HepG2 (cell line): ENCODE measurements at regions not wholly inside any gene's neighbourhood (a gene's known extent, or its start where the extent isn't known, plus 50 kb on each side); places are given as distances from the start of the nearest gene placed in this dataset.

Experiments
- ATAC-seq: fragments of 200-7000 bp; cut with Tn5 transposase; 3 replicates; pipeline ENCODE4 v1.9.1; 2020; ENCODE audit warnings: mild to moderate bottlenecking, moderate library complexity
- BruUV-seq: library from RNA; stranded (reverse); fragments of 400-500 nt; replicated peaks from 2 replicates; lab custom pipeline; 2021; lab: Mats Ljungman, UMichigan
- CTCF ChIA-PET: fragments of 300-600 bp; formaldehyde crosslinking; extraction: SDS; loops from one replicate; lab custom pipeline; 2021; ENCODE audit warnings: low total read pairs, inconsistent platforms, low intra/inter-chr PET ratio; lab: Yijun Ruan, JAX
- POLR2A ChIA-PET: fragments of 350-600 bp; sonication (Branson Sonifier 250); formaldehyde crosslinking; loops from one replicate; lab custom pipeline; 2020; ENCODE audit warnings: antibody characterized with exemption, inconsistent platforms; lab: Yijun Ruan, JAX
- DNase-seq: peaks from one replicate; pipeline ENCODE4 v3.0.0-alpha.2; 2015; ENCODE audit warnings: low spot score
- FAIRE-seq: peaks from 3 replicates; lab custom pipeline; 2011; peaks lifted over from hg19 to GRCh38; lab: Jason Lieb, UNC
- H2AFZ ChIP-seq: one replicate; pipeline ENCODE4 v1.6.1; 2011; ENCODE audit warnings: low read length, inconsistent platforms
- H3K27ac ChIP-seq: fragments of 300-600 bp; 3 replicates; pipeline ENCODE4 v1.8.0; 2011; ENCODE audit warnings: mixed run types, mild to moderate bottlenecking, mixed read lengths, low read length, inconsistent platforms; ENCODE audit not compliant: insufficient read depth; ENCODE audit errors: extremely low read length
- H3K27me3 ChIP-seq, 2 experiments: fragments of 200-600 bp in 1 of 2; 2 replicates in 1 of 2; 3 replicates in 1 of 2; pipeline versions ENCODE4 v1.6.0 to v1.8.0; 2011; ENCODE audit warnings: low read length in 2 of 2, mild to moderate bottlenecking in 2 of 2, moderate library complexity in 2 of 2, inconsistent platforms in 1 of 2; ENCODE audit not compliant: insufficient read depth in 2 of 2, control insufficient read depth in 1 of 2
- H3K36me3 ChIP-seq, 2 experiments: fragments of 200-600 bp in 1 of 2; replicated peaks in 1 of 2; 2 replicates in 1 of 2; 3 replicates in 1 of 2; pipeline versions ENCODE4 v1.5.1 to v1.8.0; 2011; ENCODE audit warnings: low read length in 2 of 2, inconsistent platforms in 1 of 2; ENCODE audit not compliant: insufficient read depth in 2 of 2, control insufficient read depth in 1 of 2
- H3K4me1 ChIP-seq: 2 replicates; pipeline ENCODE4 v1.5.1; 2012; ENCODE audit warnings: low read length, inconsistent platforms; ENCODE audit not compliant: insufficient read depth
- H3K4me2 ChIP-seq: 2 replicates; pipeline ENCODE4 v1.6.0; 2011; ENCODE audit warnings: low read depth, low read length, inconsistent platforms
- H3K4me3 ChIP-seq, 3 experiments: fragments of 200-600 bp in 1 of 3; sonication (generic), shearing (Covaris generic) in 1 of 3; replicated peaks in 1 of 3; 2 replicates each; pipeline ENCODE4 v1.5.1; 2011 to 2016; ENCODE audit warnings: low read length in 3 of 3, inconsistent platforms in 2 of 3, low read depth in 2 of 3, mild to moderate bottlenecking in 2 of 3, control low read depth in 1 of 3, mixed read lengths in 1 of 3; ENCODE audit not compliant: insufficient read depth in 1 of 3
- H3K79me2 ChIP-seq: one replicate; pipeline ENCODE4 v1.6.1; 2011; ENCODE audit warnings: low read length, inconsistent platforms; ENCODE audit not compliant: insufficient read depth
- H3K9ac ChIP-seq: 2 replicates; pipeline ENCODE4 v1.6.0; 2011; ENCODE audit warnings: mild to moderate bottlenecking, low read depth, low read length, inconsistent platforms; ENCODE audit not compliant: insufficient read depth
- H3K9me3 ChIP-seq: 2 replicates; pipeline ENCODE4 v1.5.1; 2012; ENCODE audit warnings: mild to moderate bottlenecking, low read length
- H4K20me1 ChIP-seq: 2 replicates; pipeline ENCODE4 v1.6.0; 2011; ENCODE audit warnings: inconsistent platforms, mild to moderate bottlenecking, low read length, moderate library complexity; ENCODE audit not compliant: insufficient read depth
- ARHGAP35 ChIP-seq: sonication (generic); formaldehyde crosslinking; IDR thresholded peaks from 2 replicates; pipeline ENCODE4 v1.9.0; 2022; ENCODE audit warnings: mild to moderate bottlenecking, inconsistent platforms, moderate library complexity, missing genetic modification reagents, borderline replicate concordance
- ARNT2 ChIP-seq: sonication (generic); formaldehyde crosslinking; IDR thresholded peaks from 2 replicates; pipeline ENCODE4 v1.8.0; 2022; ENCODE audit warnings: mild to moderate bottlenecking, low read depth, missing genetic modification reagents, moderate library complexity
- HBP1 ChIP-seq: IDR thresholded peaks from 2 replicates; pipeline ENCODE4 v1.6.1; 2016; ENCODE audit warnings: low read depth, control low read depth
- KLF16 ChIP-seq, 2 experiments: sonication (generic) in 1 of 2; formaldehyde crosslinking in 1 of 2; IDR thresholded peaks; 2 replicates each; pipeline versions ENCODE4 v1.6.1 to v1.8.0; 2016 to 2023; ENCODE audit warnings: missing genetic modification reagents in 2 of 2, missing compliant biosample characterization in 1 of 2
- MXD4 ChIP-seq: IDR thresholded peaks from 2 replicates; pipeline ENCODE4 v1.6.1; 2016; ENCODE audit warnings: mild to moderate bottlenecking, missing biosample characterization, missing genetic modification reagents
- PHB2 ChIP-seq: fragments of 450-650 bp; IDR thresholded peaks from 2 replicates; pipeline ENCODE4 v1.6.1; 2018; ENCODE audit not compliant: partially characterized antibody
- RAD21 ChIP-seq: fragments of 450-650 bp; formaldehyde crosslinking; IDR thresholded peaks from 2 replicates; pipeline ENCODE4 v1.5.0; 2020; ENCODE audit warnings: mild to moderate bottlenecking
- TBX2 ChIP-seq: sonication (generic); formaldehyde crosslinking; IDR thresholded peaks from 2 replicates; pipeline ENCODE4 v1.5.0; 2020; ENCODE audit warnings: missing genetic modification reagents, mild to moderate bottlenecking, borderline replicate concordance
- ZNF232 ChIP-seq: sonication (generic); formaldehyde crosslinking; IDR thresholded peaks from 2 replicates; pipeline ENCODE4 v1.4.0; 2020; ENCODE audit warnings: missing genetic modification reagents, borderline replicate concordance
- ZNF558 ChIP-seq: sonication (generic); formaldehyde crosslinking; IDR thresholded peaks from 2 replicates; pipeline ENCODE4 v1.9.0; 2022; ENCODE audit warnings: mild to moderate bottlenecking, missing genetic modification reagents, borderline replicate concordance
- ZNF574 ChIP-seq: sonication (generic); formaldehyde crosslinking; IDR thresholded peaks from 2 replicates; pipeline ENCODE4 v1.4.0; 2020; ENCODE audit warnings: missing genetic modification reagents
- ZNF7 ChIP-seq: IDR thresholded peaks from 2 replicates; pipeline ENCODE4 v1.6.1; 2016; ENCODE audit warnings: missing biosample characterization, missing genetic modification reagents
- ZNF703 ChIP-seq: sonication (generic); formaldehyde crosslinking; IDR thresholded peaks from 2 replicates; pipeline ENCODE4 v1.5.1; 2020; ENCODE audit warnings: missing genetic modification reagents, mild to moderate bottlenecking, moderate library complexity, borderline replicate concordance
- ZNF761 ChIP-seq: sonication (generic); formaldehyde crosslinking; conservative IDR thresholded peaks from 2 replicates; pipeline ENCODE4 v1.4.0; 2020; ENCODE audit warnings: mild to moderate bottlenecking, missing genetic modification reagents
- ZNF790 ChIP-seq: sonication (generic); formaldehyde crosslinking; IDR thresholded peaks from 2 replicates; pipeline ENCODE4 v1.8.0; 2022; ENCODE audit warnings: missing genetic modification reagents, mild to moderate bottlenecking, borderline replicate concordance
- WGBS: methylation state at CpG from one replicate; pipeline ENCODE4 v1.1.6; 2017; ENCODE audit warnings: low lambda C conversion rate; 5-methylcytosine and 5-hydroxymethylcytosine counted together
- in situ Hi-C: cut with HindIII; loops from 2 replicates; pipeline ENCODE4 v1.10.0; 2017; ENCODE audit warnings: low pct_unique_long_range_greater_than_20kb; ENCODE audit not compliant: extremely low pct_ligation_motif_present
- intact Hi-C: fragments of 100-400 bp; cut with micrococcal nuclease; formaldehyde crosslinking; loops from one replicate; pipeline ENCODE4 v1.10.0; 2022; ENCODE audit not compliant: unreplicated experiment
- TF ChIP-seq, protein P1 (sequence below): sonication (generic); formaldehyde crosslinking; IDR thresholded peaks from 2 replicates; pipeline ENCODE4 v1.8.0; 2023; ENCODE audit warnings: mild to moderate bottlenecking, missing genetic modification reagents

DNA sequence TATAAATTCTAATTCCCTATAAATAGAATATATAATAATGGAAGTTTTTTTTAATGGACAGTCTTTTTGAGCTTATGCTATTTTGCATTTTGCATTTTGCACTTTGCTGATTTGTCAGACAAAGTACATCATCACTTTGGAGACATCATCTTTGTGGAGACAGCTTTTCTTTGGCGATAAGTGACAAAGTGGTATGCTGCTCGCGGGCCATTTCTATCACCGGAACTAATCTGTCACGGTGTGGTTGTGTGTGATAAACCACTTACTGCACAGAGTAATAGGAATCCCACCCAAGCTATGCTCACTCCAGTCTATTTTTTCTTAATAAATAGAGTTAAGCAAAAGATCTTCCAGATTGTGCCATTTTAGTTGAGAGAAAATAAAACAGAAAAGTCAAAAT, 133.1 kb downstream of the MACIR start (continued):
- TF ChIP-seq, protein P1, sequence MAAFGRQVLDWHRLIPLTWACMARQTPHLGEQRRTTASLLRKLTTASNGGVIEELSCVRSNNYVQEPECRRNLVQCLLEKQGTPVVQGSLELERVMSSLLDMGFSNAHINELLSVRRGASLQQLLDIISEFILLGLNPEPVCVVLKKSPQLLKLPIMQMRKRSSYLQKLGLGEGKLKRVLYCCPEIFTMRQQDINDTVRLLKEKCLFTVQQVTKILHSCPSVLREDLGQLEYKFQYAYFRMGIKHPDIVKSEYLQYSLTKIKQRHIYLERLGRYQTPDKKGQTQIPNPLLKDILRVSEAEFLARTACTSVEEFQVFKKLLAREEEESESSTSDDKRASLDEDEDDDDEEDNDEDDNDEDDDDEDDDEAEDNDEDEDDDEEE (CRISPR knock-in tag), result no peak
- TF ChIP-seq ZNF558 (CRISPR knock-in tag), result no peak
- TF ChIP-seq ZNF232 (CRISPR knock-in tag), result no peak

DNA sequence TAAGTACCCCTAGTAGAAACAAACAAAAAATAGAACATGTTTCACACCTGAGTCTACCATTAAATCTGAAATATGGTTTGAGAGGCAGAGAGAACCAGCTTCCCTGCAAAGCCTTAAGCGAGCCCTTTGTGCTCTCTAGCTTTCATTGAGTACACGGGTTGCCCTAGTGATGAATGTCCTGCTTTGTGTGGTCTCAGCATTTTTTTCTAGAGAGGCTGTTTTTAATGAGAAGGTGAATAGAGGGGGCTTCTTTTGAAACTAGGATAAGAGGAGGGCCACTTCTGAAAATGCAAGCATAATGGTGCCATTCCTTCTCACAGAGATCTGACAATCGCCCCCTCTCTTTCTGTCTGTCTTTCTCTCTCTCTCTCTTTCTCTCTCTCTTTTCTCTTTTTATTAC, 131.3 kb downstream of the MACIR start:
- POLR2A ChIA-PET, result no interaction called here
- 2% methylated on average over 3 of the region's 3 CpGs for WGBS
- DNase-seq, result no peak
- H4K20me1 ChIP-seq, result no peaks in the 10 kb centered on the region
- no peaks in the 10 kb centered on the region for H3K4me1 ChIP-seq
- CTCF ChIA-PET, result no interaction called here
- no peak overlapping the region for H3K9ac ChIP-seq
- no TSS peak for BruUV-seq
- no peak overlapping the region for H3K27ac ChIP-seq
- in situ Hi-C loops (no loop called here), intact Hi-C loops (no loop called here)
- H3K4me2 ChIP-seq, result no peak overlapping the region
- no peak for ATAC-seq
- no peaks in the 10 kb centered on the region for H3K36me3 ChIP-seq
- TF ChIP-seq ZNF7 (CRISPR knock-in tag), result no peak
- no peak for TF ChIP-seq ZNF703
- no peak for TF ChIP-seq HBP1 (CRISPR knock-in tag)
- no peak for TF ChIP-seq ZNF574 (CRISPR knock-in tag)
- no peak for TF ChIP-seq PHB2
- TF ChIP-seq ZNF761 (CRISPR knock-in tag), result no peak
- TF ChIP-seq TBX2 (CRISPR knock-in tag), result no peak
- no peak for TF ChIP-seq ARNT2 (CRISPR knock-in tag)
- no peak for TF ChIP-seq RAD21 (CRISPR knock-in tag)
- TF ChIP-seq ARHGAP35 (CRISPR knock-in tag), result no peak
- no peak for TF ChIP-seq MXD4 (CRISPR knock-in tag)
- TF ChIP-seq ZNF790, result no peak
- TF ChIP-seq KLF16 (CRISPR knock-in tag; IDR thresholded peaks at IDR 0.05), result no peak
- FAIRE-seq, result no peak
- H3K27me3 ChIP-seq, result no peaks in the 10 kb centered on the region
- no peak overlapping the region for H2AFZ ChIP-seq
- no peak overlapping the region for H3K4me3 ChIP-seq
- H3K79me2 ChIP-seq, result no peaks in the 10 kb centered on the region
- H3K9me3 ChIP-seq, result no peaks in the 10 kb centered on the region
